22Rv1 (cell line): ENCODE measurements at regions not wholly inside any gene's neighbourhood (a gene's known extent, or its start where the extent isn't known, plus 50 kb on each side); places are given as distances from the start of the nearest gene placed in this dataset.
"Not testable (repeated sequence)": the region's sequence is repeated elsewhere in the genome, so short reads cannot be mapped to it uniquely, and the experiment has no call there.

Experiments
- H3K27ac ChIP-seq: fragments of 450-650 bp; 2 replicates; pipeline ENCODE4 v1.5.1; 2017
- CTCF ChIP-seq: fragments of 450-650 bp; IDR thresholded peaks from 2 replicates; pipeline ENCODE4 v1.5.1; 2017; ENCODE audit warnings: mild to moderate bottlenecking
- ZFX ChIP-seq: fragments of 450-650 bp; IDR thresholded peaks from 2 replicates; pipeline ENCODE4 v1.6.1; 2017; ENCODE audit warnings: antibody characterized with exemption, borderline replicate concordance

- H3K27ac ChIP-seq: no peak overlapping the region
- TF ChIP-seq CTCF (no peak), ZFX (no peak)
Observed at GRCh38 chr4:183816882-183817509, 88.1 kb upstream of the STOX2 start.

- H3K27ac ChIP-seq: not testable (repeated sequence)
Observed at GRCh38 chr4:183818591-183818990, 86.5 kb upstream of the STOX2 start.

- no peak overlapping the region for H3K27ac ChIP-seq
- no peak for TF ChIP-seq CTCF
- TF ChIP-seq ZFX: no peak
Observed at GRCh38 chr4:183821076-183821853, 83.8 kb upstream of the STOX2 start.

- TF ChIP-seq ZFX (no peak), CTCF (no peak)
- H3K27ac ChIP-seq: no peak overlapping the region
Observed at GRCh38 chr4:183823434-183823833, 81.7 kb upstream of the STOX2 start.

GRCh38 chr4:183825346-183825745 is 79.8 kb upstream of the STOX2 start:
- TF ChIP-seq CTCF: no peak
- no peak for TF ChIP-seq ZFX
- no peak overlapping the region for H3K27ac ChIP-seq

GRCh38 chr4:183826461-183826860 is 78.6 kb upstream of the STOX2 start:
- H3K27ac ChIP-seq: no peak overlapping the region
- no peak for TF ChIP-seq ZFX
- no peak for TF ChIP-seq CTCF

- no peak for TF ChIP-seq CTCF
- TF ChIP-seq ZFX: no peak
- no peak overlapping the region for H3K27ac ChIP-seq
Observed at GRCh38 chr4:183828125-183828524, 77.0 kb upstream of the STOX2 start.
